SK-MEL-5 (cell line): ENCODE measurements at regions not wholly inside any gene's neighbourhood (a gene's known extent, or its start where the extent isn't known, plus 50 kb on each side); places are given as distances from the start of the nearest gene placed in this dataset.
"Not testable (repeated sequence)": the region's sequence is repeated elsewhere in the genome, so short reads cannot be mapped to it uniquely, and the experiment has no call there.

Experiments used
- DNase-seq: peaks from one replicate; pipeline ENCODE4 v3.0.0-alpha.2; 2016; ENCODE audit warnings: low read depth, low spot score
- in situ Hi-C: cut with HindIII; loops from 2 replicates; pipeline ENCODE4 v1.10.0; 2016; ENCODE audit warnings: low sequenced_read_pairs, high pct_unique_total_duplicates, low pct_unique_long_range_greater_than_20kb

- DNase-seq: no peak
- in situ Hi-C loops: no loop called here
These were observed 55.1 kb downstream of the SOX9 start for GRCh38 chr17:72175787-72176515.

GRCh38 chr17:72176516-72176851 is 55.7 kb downstream of the SOX9 start:
- in situ Hi-C loops: no loop called here
- DNase-seq: no peak

- in situ Hi-C loops: no loop called here
- DNase-seq: no peak
These were observed 56.3 kb downstream of the SOX9 start for GRCh38 chr17:72176951-72177660.

- in situ Hi-C loops: no loop called here
- no peak for DNase-seq
These were observed 56.9 kb downstream of the SOX9 start for GRCh38 chr17:72177738-72178137.

GRCh38 chr17:72182371-72182873 is 61.6 kb downstream of the SOX9 start:
- DNase-seq: no peak
- in situ Hi-C loops: no loop called here

GRCh38 chr17:72183194-72183685 is 62.4 kb downstream of the SOX9 start:
- DNase-seq: no peak
- in situ Hi-C loops: no loop called here

GRCh38 chr17:72184805-72185204 is 64.0 kb downstream of the SOX9 start:
- in situ Hi-C loops: no loop called here
- DNase-seq: no peak

GRCh38 chr17:72185564-72185963 is 64.7 kb downstream of the SOX9 start:
- in situ Hi-C loops: no loop called here
- DNase-seq: no peak

- in situ Hi-C loops: no loop called here
- DNase-seq: no peak
These were observed 66.7 kb downstream of the SOX9 start for GRCh38 chr17:72187556-72187955.

GRCh38 chr17:72188801-72189200 is 68.0 kb downstream of the SOX9 start:
- DNase-seq: no peak

GRCh38 chr17:72189768-72190593 is 69.2 kb downstream of the SOX9 start:
- DNase-seq: no peak
- in situ Hi-C loops: no loop called here

More at GRCh38 chr17:72188801-72189200, 68.0 kb downstream of the SOX9 start:
- in situ Hi-C loops: no loop called here

GRCh38 chr17:72191356-72191755 is 70.5 kb downstream of the SOX9 start:
- in situ Hi-C loops: no loop called here

GRCh38 chr17:72191921-72192799 is 71.3 kb downstream of the SOX9 start:
- in situ Hi-C loops: no loop called here
- no peak for DNase-seq

More at GRCh38 chr17:72191356-72191755, 70.5 kb downstream of the SOX9 start:
- no peak for DNase-seq

GRCh38 chr17:72192800-72193192 is 72.0 kb downstream of the SOX9 start:
- in situ Hi-C loops: no loop called here
- DNase-seq: no peak

- in situ Hi-C loops: no loop called here
- no peak for DNase-seq
These were observed 72.7 kb downstream of the SOX9 start for GRCh38 chr17:72193391-72194106.

- DNase-seq, in situ Hi-C loops: not testable (repeated sequence)
These were observed 73.3 kb downstream of the SOX9 start for GRCh38 chr17:72194107-72194440.

GRCh38 chr17:72199256-72199655 is 78.4 kb downstream of the SOX9 start:
- in situ Hi-C loops: no loop called here

More at GRCh38 chr17:72199256-72199655, 78.4 kb downstream of the SOX9 start:
- no peak for DNase-seq
